Skeletal muscle tissue (tissue), 3 donors: ENCODE measurements at regions not wholly inside any gene's neighbourhood (a gene's known extent, or its start where the extent isn't known, plus 50 kb on each side); places are given as distances from the start of the nearest gene placed in this dataset.
"Not testable (repeated sequence)": the region's sequence is repeated elsewhere in the genome, so short reads cannot be mapped to it uniquely, and the experiment has no call there.

ENCODE experiments used
- H3K27ac ChIP-seq: one replicate; pipeline ENCODE4 v1.7.0; 2013; ENCODE audit warnings: mild to moderate bottlenecking, low read depth, low read length, inconsistent platforms
- H3K27me3 ChIP-seq, 3 donors: one replicate each; pipeline ENCODE4 v1.7.0; 2013; ENCODE audit warnings: low read length in 3 of 3; ENCODE audit not compliant: control insufficient read depth in 3 of 3, insufficient read depth in 3 of 3
- H3K36me3 ChIP-seq, 3 donors: one replicate each; pipeline ENCODE4 v1.7.0; 2013; ENCODE audit warnings: low read length in 3 of 3; ENCODE audit not compliant: control insufficient read depth in 3 of 3, insufficient read depth in 3 of 3
- H3K4me1 ChIP-seq, 3 donors: one replicate each; pipeline ENCODE4 v1.7.0; 2013; ENCODE audit warnings: low read length in 3 of 3, mild to moderate bottlenecking in 3 of 3; ENCODE audit not compliant: control insufficient read depth in 3 of 3, insufficient read depth in 3 of 3
- H3K4me3 ChIP-seq, 3 donors: one replicate each; pipeline ENCODE4 v1.7.0; 2013; ENCODE audit warnings: low read length in 3 of 3
- H3K9ac ChIP-seq, 3 donors: one replicate each; pipeline ENCODE4 v1.7.0; 2013; ENCODE audit warnings: low read length in 3 of 3, mild to moderate bottlenecking in 3 of 3, moderate library complexity in 2 of 3, low read depth in 1 of 3
- H3K9me3 ChIP-seq, 3 donors: one replicate each; pipeline ENCODE4 v1.7.0; 2013; ENCODE audit warnings: low read length in 3 of 3; ENCODE audit not compliant: control insufficient read depth in 3 of 3
- donor health status: Osteomylitis.

DNA sequence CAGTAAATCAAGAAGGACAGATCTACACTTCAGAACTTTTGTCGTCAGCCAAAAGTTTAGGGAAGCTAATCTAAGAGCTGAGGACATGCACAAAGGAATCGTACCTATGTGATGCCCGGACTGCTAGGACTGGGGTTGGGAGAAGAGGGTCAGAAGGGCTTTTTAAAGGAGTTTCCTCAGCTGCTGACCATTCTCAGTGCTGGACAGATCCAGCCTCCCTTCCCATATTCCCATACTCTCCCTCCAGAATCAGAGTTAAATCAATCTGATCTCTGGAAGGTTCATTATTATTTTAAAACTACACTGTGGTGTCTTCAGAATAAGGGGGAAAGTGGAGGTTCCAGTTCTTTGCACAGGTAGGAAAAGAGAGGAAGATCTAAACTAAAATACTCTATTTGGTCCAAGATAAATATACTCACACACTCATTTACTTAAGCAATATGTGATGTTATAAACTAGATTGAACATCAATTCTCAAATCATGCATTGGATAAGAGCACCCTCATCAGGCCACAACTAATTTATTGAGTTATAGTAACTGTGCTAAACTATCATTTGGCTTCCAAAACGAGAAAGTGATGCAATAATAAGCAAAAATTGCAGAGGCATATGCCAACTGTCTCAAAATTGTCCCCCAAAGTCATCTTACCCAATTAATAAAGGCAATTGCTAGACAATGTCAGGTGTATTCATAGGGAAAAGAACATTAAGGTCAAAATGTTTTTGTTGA lies 124.7 kb downstream of the HNRNPD start:
- no peaks in the 10 kb centered on the region for H3K4me1 ChIP-seq
- no peak overlapping the region for H3K9ac ChIP-seq
- H3K36me3 ChIP-seq = no peaks in the 10 kb centered on the region
- no peaks in the 10 kb centered on the region for H3K27me3 ChIP-seq
- H3K27ac ChIP-seq = no peak overlapping the region
- no peaks in the 10 kb centered on the region for H3K9me3 ChIP-seq
- H3K4me3 ChIP-seq = no peak overlapping the region

DNA sequence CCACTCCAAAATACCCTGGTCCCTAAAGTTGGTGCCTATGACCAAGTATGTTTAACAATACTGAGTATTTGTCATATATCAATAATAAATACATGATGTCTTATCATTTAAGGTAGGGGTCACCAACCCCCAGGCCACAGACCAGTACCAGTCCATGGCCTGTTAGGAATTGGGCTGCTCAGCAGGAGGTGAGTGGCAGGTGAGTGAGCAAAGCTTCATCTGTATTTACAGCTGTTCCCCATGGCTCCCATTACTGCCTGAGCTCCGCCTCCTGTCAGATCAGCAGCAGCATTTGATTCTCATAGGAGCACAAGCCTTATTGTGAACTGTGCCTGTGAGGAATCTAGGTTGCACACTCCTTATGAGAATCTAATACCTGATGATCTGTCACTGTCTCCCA lies 126.2 kb downstream of the HNRNPD start:
- no peaks in the 10 kb centered on the region for H3K4me1 ChIP-seq
- no peak overlapping the region for H3K4me3 ChIP-seq
- no peaks in the 10 kb centered on the region for H3K36me3 ChIP-seq
- no peak overlapping the region for H3K27ac ChIP-seq
- H3K9me3 ChIP-seq = no peaks in the 10 kb centered on the region
- H3K9ac ChIP-seq = no peak overlapping the region
- no peaks in the 10 kb centered on the region for H3K27me3 ChIP-seq

DNA sequence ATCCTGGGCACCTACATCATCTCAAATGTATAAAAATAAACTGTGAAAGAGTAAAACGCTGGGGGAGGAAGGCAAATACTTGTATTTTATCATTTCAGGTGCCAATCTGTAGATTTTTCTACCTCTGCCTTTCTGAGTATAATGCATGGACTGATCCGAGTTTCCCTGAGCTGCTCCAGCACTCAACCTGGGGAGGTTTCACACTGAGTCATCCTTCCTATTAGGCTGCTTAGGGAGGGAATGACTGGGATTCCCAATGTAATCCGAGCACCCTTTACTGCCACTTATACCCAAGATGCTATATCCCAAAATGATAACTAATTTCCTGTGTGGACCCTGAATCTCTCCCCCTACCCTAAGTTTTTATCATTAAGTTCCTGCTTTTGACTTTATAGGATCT lies 126.6 kb downstream of the HNRNPD start:
- Histone ChIP-seq H3K9me3 (no peaks in the 10 kb centered on the region), H3K4me3 (no peak overlapping the region), H3K4me1 (no peaks in the 10 kb centered on the region), H3K36me3 (no peaks in the 10 kb centered on the region), H3K27me3 (no peaks in the 10 kb centered on the region), H3K27ac (no peak overlapping the region), H3K9ac (no peak overlapping the region)

DNA sequence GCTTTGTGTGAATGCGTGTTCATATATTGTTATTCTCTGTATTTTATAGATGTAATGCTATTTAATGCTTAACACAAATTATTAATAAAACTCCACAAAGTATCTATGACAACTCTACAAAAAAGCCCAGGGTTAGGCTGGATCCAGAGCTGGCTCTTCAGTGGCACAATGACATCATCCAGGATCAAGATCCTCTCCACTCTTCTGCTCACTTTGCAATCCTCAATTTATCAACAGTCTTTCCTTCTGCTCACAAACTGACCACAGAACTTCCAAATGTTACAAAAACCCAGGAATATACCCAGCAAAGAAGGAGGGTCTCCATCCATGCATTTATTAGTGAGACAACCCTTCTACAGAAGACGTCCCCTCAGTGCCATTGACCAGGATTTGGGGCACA lies 132.3 kb downstream of the HNRNPD start:
- Histone ChIP-seq H3K9me3 (peaks cover 0 to 3% (median 0%) of the 10 kb centered on the region in 3 donors), H3K4me1 (no peaks in the 10 kb centered on the region), H3K4me3 (no peak overlapping the region), H3K36me3 (no peaks in the 10 kb centered on the region), H3K27me3 (no peaks in the 10 kb centered on the region), H3K9ac (no peak overlapping the region), H3K27ac (no peak overlapping the region)

GRCh38 chr4:82240410-82240809 lies 133.4 kb downstream of the HNRNPD start:
- H3K36me3 ChIP-seq = no peaks in the 10 kb centered on the region
- H3K27ac ChIP-seq = no peak overlapping the region
- H3K27me3 ChIP-seq = no peaks in the 10 kb centered on the region
- no peaks in the 10 kb centered on the region for H3K4me1 ChIP-seq
- peaks cover 0 to 3% (median 0%) of the 10 kb centered on the region in 3 donors for H3K9me3 ChIP-seq
- no peak overlapping the region for H3K9ac ChIP-seq
- H3K4me3 ChIP-seq = no peak overlapping the region

DNA sequence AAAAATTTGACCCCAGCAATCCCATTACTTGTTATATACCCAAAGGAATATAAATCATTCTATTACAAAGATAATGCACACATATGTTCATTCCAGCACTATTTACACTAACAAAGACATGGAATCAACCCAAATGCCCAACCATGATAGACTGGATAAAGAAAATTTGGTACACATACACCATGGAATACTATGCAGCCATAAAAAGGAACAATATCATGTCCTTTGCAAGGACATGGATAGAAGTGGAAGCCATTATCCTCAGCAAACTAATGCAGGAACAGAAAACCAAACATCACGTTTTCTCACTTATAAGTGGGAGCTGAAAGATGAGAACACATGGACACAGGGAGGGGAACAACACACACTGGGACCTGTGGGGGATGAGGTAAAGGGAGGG lies 136.6 kb downstream of the HNRNPD start:
- H3K4me1 ChIP-seq, H3K4me3 ChIP-seq, H3K27ac ChIP-seq, H3K9ac ChIP-seq, H3K9me3 ChIP-seq, H3K27me3 ChIP-seq, H3K36me3 ChIP-seq: not testable (repeated sequence)

DNA sequence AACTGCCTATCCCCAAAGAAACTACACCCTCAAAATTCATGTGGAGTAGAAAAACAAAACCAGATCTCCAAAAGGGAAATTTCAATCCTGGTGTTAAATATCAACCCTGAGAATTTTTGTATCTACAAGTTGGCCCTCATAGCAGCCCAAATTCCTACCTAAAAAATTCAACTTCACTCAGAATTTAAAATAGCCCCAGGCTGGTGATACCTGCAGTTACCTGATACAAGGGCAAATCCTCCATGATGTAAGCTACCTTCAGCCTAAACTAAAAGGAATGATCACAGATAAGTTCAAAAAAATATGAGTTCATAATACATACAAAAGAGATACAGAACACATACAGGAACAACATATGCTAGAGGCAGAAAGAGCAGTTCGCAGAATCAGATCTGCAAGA lies 138.4 kb downstream of the HNRNPD start:
- H3K4me3 ChIP-seq = no peak overlapping the region
- no peaks in the 10 kb centered on the region for H3K27me3 ChIP-seq
- no peak overlapping the region for H3K9ac ChIP-seq
- H3K36me3 ChIP-seq = no peaks in the 10 kb centered on the region
- no peaks in the 10 kb centered on the region for H3K4me1 ChIP-seq
- H3K9me3 ChIP-seq = peaks cover 0 to 3% (median 0%) of the 10 kb centered on the region in 3 donors
- H3K27ac ChIP-seq = no peak overlapping the region

- Histone ChIP-seq H3K9ac (no peak overlapping the region), H3K4me1 (no peaks in the 10 kb centered on the region), H3K9me3 (peaks cover 0 to 3% (median 0%) of the 10 kb centered on the region in 3 donors), H3K27ac (no peak overlapping the region), H3K36me3 (no peaks in the 10 kb centered on the region), H3K4me3 (no peak overlapping the region), H3K27me3 (no peaks in the 10 kb centered on the region)
Measured at GRCh38 chr4:82232891-82233290, 140.9 kb downstream of the HNRNPD start.

- H3K4me1 ChIP-seq = no peaks in the 10 kb centered on the region
Measured at GRCh38 chr4:82231806-82232205, 142.0 kb downstream of the HNRNPD start.

GRCh38 chr4:82230306-82230705 lies 143.5 kb downstream of the HNRNPD start:
- Histone ChIP-seq H3K27ac (no peak overlapping the region), H3K4me1 (no peaks in the 10 kb centered on the region), H3K36me3 (no peaks in the 10 kb centered on the region), H3K4me3 (no peak overlapping the region), H3K9me3 (no peaks in the 10 kb centered on the region), H3K9ac (no peak overlapping the region), H3K27me3 (no peaks in the 10 kb centered on the region)

More at GRCh38 chr4:82231806-82232205, 142.0 kb downstream of the HNRNPD start:
- H3K27me3 ChIP-seq = no peaks in the 10 kb centered on the region
- no peak overlapping the region for H3K27ac ChIP-seq
- no peaks in the 10 kb centered on the region for H3K36me3 ChIP-seq
- no peak overlapping the region for H3K4me3 ChIP-seq
- H3K9me3 ChIP-seq = no peaks in the 10 kb centered on the region
- H3K9ac ChIP-seq = no peak overlapping the region
